Fibroblast of skin of right quadriceps (primary cell): ENCODE measurements at regions not wholly inside any gene's neighbourhood (a gene's known extent, or its start where the extent isn't known, plus 50 kb on each side); places are given as distances from the start of the nearest gene placed in this dataset.

ENCODE experiments used
- DNase-seq: peaks from one replicate; pipeline ENCODE4 v3.0.0-alpha.2; 2013

GRCh38 chr18:6465281-6465680 lies 50.6 kb upstream of the L3MBTL4 start:
- no peak for DNase-seq

- DNase-seq, result no peak
These were observed 61.5 kb upstream of the L3MBTL4 start for GRCh38 chr18:6476190-6476589.

- DNase-seq, result no peak
These were observed 62.2 kb upstream of the L3MBTL4 start for GRCh38 chr18:6476880-6477279.

- DNase-seq, result no peak
These were observed 63.4 kb upstream of the L3MBTL4 start for GRCh38 chr18:6478121-6478520.

- DNase-seq, result no peak
These were observed 65.0 kb upstream of the L3MBTL4 start for GRCh38 chr18:6479699-6480098.

- peak; percentile 86 for DNase-seq
These were observed 67.7 kb upstream of the L3MBTL4 start for GRCh38 chr18:6482198-6482977.

- DNase-seq, result no peak
These were observed 69.9 kb upstream of the L3MBTL4 start for GRCh38 chr18:6484659-6485058.

- no peak for DNase-seq
These were observed 71.6 kb upstream of the L3MBTL4 start for GRCh38 chr18:6486313-6486712.

- no peak for DNase-seq
These were observed 72.2 kb upstream of the L3MBTL4 start for GRCh38 chr18:6486764-6487426.

GRCh38 chr18:6487968-6488367 lies 73.3 kb upstream of the L3MBTL4 start:
- DNase-seq, result no peak

GRCh38 chr18:6488956-6489355 lies 74.2 kb upstream of the L3MBTL4 start:
- DNase-seq, result peak; percentile 10

- no peak for DNase-seq
These were observed 75.3 kb upstream of the L3MBTL4 start for GRCh38 chr18:6489977-6490376.

GRCh38 chr18:6493194-6493593 lies 78.5 kb upstream of the L3MBTL4 start:
- no peak for DNase-seq

GRCh38 chr18:6495536-6495935 lies 80.8 kb upstream of the L3MBTL4 start:
- DNase-seq, result peak; percentile 26

GRCh38 chr18:6497543-6497942 lies 82.8 kb upstream of the L3MBTL4 start:
- DNase-seq, result no peak

GRCh38 chr18:6498289-6498856 lies 83.7 kb upstream of the L3MBTL4 start:
- DNase-seq, result no peak

- no peak for DNase-seq
These were observed 90.1 kb upstream of the L3MBTL4 start for GRCh38 chr18:6504605-6505497.

GRCh38 chr18:6505498-6505875 lies 90.8 kb upstream of the L3MBTL4 start:
- DNase-seq, result no peak

- DNase-seq, result no peak
These were observed 94.7 kb upstream of the L3MBTL4 start for GRCh38 chr18:6509417-6509816.

GRCh38 chr18:6509832-6510231 lies 95.1 kb upstream of the L3MBTL4 start:
- peak; percentile 15 for DNase-seq

GRCh38 chr18:6520901-6521300 lies 106.2 kb upstream of the L3MBTL4 start:
- DNase-seq, result no peak

- DNase-seq, result peak; percentile 31
These were observed 107.2 kb upstream of the L3MBTL4 start for GRCh38 chr18:6521803-6522418.

- no peak for DNase-seq
These were observed 110.9 kb upstream of the L3MBTL4 start for GRCh38 chr18:6525604-6526003.
